Gastrocnemius medialis (tissue), 4 donors: ENCODE measurements at regions not wholly inside any gene's neighbourhood (a gene's known extent, or its start where the extent isn't known, plus 50 kb on each side); places are given as distances from the start of the nearest gene placed in this dataset.

Source experiments
- POLR2A ChIP-seq, 2 donors: fragments of 450-650 bp; IDR thresholded peaks; one replicate each; pipeline ENCODE4 v1.6.1; 2017; ENCODE audit warnings: antibody characterized with exemption in 2 of 2, mild to moderate bottlenecking in 2 of 2, moderate library complexity in 2 of 2
- TF ChIP-seq, protein P1 (sequence below), 5 experiments: fragments of 450-650 bp in 3 of 5; fragments of 200-600 bp in 2 of 5; sonication (generic) in 2 of 5; IDR thresholded peaks in 4 of 5; conservative IDR thresholded peaks in 1 of 5; 1 replicate in 4 of 5; 2 replicates in 1 of 5; pipeline ENCODE4 v1.5.1; 2016 to 2019; ENCODE audit warnings: antibody characterized with exemption in 5 of 5, mild to moderate bottlenecking in 3 of 5, moderate library complexity in 3 of 5

DNA sequence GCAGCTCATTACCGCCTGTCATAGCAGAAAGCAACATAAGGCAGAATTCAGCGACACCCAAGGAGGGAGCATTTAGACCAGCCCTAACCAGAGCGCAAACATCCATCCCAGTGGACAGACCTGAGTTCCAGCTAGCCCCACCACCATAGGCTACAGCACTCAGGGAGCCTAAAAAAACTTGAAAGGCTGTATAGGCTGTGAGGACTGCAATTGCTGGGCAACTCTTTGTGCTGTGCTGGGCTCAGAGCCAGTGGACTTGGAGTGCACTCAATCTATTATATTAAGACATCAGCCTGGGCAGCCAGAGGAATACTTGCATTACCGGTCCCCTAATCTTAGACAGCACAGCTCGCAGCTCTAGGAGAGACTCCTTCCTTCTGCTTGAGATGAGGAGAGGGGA, 207.3 kb downstream of the KIF2B start:
- TF ChIP-seq, protein P1, sequence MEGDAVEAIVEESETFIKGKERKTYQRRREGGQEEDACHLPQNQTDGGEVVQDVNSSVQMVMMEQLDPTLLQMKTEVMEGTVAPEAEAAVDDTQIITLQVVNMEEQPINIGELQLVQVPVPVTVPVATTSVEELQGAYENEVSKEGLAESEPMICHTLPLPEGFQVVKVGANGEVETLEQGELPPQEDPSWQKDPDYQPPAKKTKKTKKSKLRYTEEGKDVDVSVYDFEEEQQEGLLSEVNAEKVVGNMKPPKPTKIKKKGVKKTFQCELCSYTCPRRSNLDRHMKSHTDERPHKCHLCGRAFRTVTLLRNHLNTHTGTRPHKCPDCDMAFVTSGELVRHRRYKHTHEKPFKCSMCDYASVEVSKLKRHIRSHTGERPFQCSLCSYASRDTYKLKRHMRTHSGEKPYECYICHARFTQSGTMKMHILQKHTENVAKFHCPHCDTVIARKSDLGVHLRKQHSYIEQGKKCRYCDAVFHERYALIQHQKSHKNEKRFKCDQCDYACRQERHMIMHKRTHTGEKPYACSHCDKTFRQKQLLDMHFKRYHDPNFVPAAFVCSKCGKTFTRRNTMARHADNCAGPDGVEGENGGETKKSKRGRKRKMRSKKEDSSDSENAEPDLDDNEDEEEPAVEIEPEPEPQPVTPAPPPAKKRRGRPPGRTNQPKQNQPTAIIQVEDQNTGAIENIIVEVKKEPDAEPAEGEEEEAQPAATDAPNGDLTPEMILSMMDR (IDR thresholded peaks at IDR 0.05 in 4 of 5, conservative IDR thresholded peaks at IDR 0.05 in 1 of 5): no peak
- TF ChIP-seq POLR2A (IDR thresholded peaks at IDR 0.05): no peak
